COR-L47 (cell line): ENCODE measurements at regions not wholly inside any gene's neighbourhood (a gene's known extent, or its start where the extent isn't known, plus 50 kb on each side); places are given as distances from the start of the nearest gene placed in this dataset.
"Not testable (repeated sequence)": the region's sequence is repeated elsewhere in the genome, so short reads cannot be mapped to it uniquely, and the experiment has no call there.

Experiments
- DNase-seq: peaks from one replicate; lab custom pipeline; 2025; lab: John Stamatoyannopoulos, UW

- DNase-seq = no peak
Measured at GRCh38 chr18:57953883-57954282, 90.1 kb upstream of the NEDD4L start.

GRCh38 chr18:57951999-57952774 is 91.8 kb upstream of the NEDD4L start:
- DNase-seq = no peak

GRCh38 chr18:57951117-57951796 is 92.8 kb upstream of the NEDD4L start:
- no peak for DNase-seq

- DNase-seq = no peak
Measured at GRCh38 chr18:57950542-57950941, 93.5 kb upstream of the NEDD4L start.

- DNase-seq = not testable (repeated sequence)
Measured at GRCh38 chr18:57949335-57949734, 94.7 kb upstream of the NEDD4L start.

GRCh38 chr18:57947117-57947516 is 96.9 kb upstream of the NEDD4L start:
- no peak for DNase-seq

- DNase-seq = no peak
Measured at GRCh38 chr18:57943723-57944122, 100.3 kb upstream of the NEDD4L start.

GRCh38 chr18:57942493-57942892 is 101.5 kb upstream of the NEDD4L start:
- no peak for DNase-seq

GRCh38 chr18:57941841-57942489 is 102.1 kb upstream of the NEDD4L start:
- DNase-seq = no peak

GRCh38 chr18:57940166-57940660 is 103.8 kb upstream of the NEDD4L start:
- no peak for DNase-seq

GRCh38 chr18:57934375-57934774 is 109.7 kb upstream of the NEDD4L start:
- DNase-seq = not testable (repeated sequence)

- DNase-seq = no peak
Measured at GRCh38 chr18:57931038-57931437, 113.0 kb upstream of the NEDD4L start.

GRCh38 chr18:57930476-57930875 is 113.5 kb upstream of the NEDD4L start:
- peak; percentile 9 for DNase-seq

- DNase-seq = no peak
Measured at GRCh38 chr18:57929922-57930321, 114.1 kb upstream of the NEDD4L start.

GRCh38 chr18:57928466-57928865 is 115.6 kb upstream of the NEDD4L start:
- no peak for DNase-seq

GRCh38 chr18:57927511-57927910 is 116.5 kb upstream of the NEDD4L start:
- no peak for DNase-seq

- DNase-seq = no peak
Measured at GRCh38 chr18:57925706-57926105, 118.3 kb upstream of the NEDD4L start.

- no peak for DNase-seq
Measured at GRCh38 chr18:57923611-57924010, 120.4 kb upstream of the NEDD4L start.

GRCh38 chr18:57922885-57923284 is 119.8 kb upstream of the ATP8B1 start:
- no peak for DNase-seq

- DNase-seq = no peak
Measured at GRCh38 chr18:57921708-57922107, 118.6 kb upstream of the ATP8B1 start.

- no peak for DNase-seq
Measured at GRCh38 chr18:57920036-57920435, 116.9 kb upstream of the ATP8B1 start.

GRCh38 chr18:57918601-57919000 is 115.5 kb upstream of the ATP8B1 start:
- no peak for DNase-seq

- no peak for DNase-seq
Measured at GRCh38 chr18:57916684-57917083, 113.6 kb upstream of the ATP8B1 start.
